ENCODE measurements at regions not wholly inside any gene's neighbourhood (a gene's known extent, or its start where the extent isn't known, plus 50 kb on each side); places are given as distances from the start of the nearest gene placed in this dataset.

- TF ChIP-seq ZNF70 (CRISPR knock-in tag; IDR thresholded peaks at IDR 0.05) = no peak
- no peak for TF ChIP-seq PATZ1 (CRISPR knock-in tag; IDR thresholded peaks at IDR 0.05; ENCODE audit: borderline replicate concordance)
- TF ChIP-seq TOX (CRISPR knock-in tag; IDR thresholded peaks at IDR 0.05; ENCODE audit: borderline replicate concordance) = no peak
- TF ChIP-seq ZNF565 (CRISPR knock-in tag; conservative IDR thresholded peaks at IDR 0.05; ENCODE audit: low read depth) = no peak
- TF ChIP-seq SNAI2 (CRISPR knock-in tag; IDR thresholded peaks at IDR 0.05) = no peak
- no peak for TF ChIP-seq ZFP3 (CRISPR knock-in tag; IDR thresholded peaks at IDR 0.05)
- no peak for TF ChIP-seq ZC3H10 (CRISPR knock-in tag; IDR thresholded peaks at IDR 0.05)
- TF ChIP-seq CSDC2 (CRISPR knock-in tag; IDR thresholded peaks at IDR 0.05) = no peak
- no peak for TF ChIP-seq PPARA (CRISPR knock-in tag; IDR thresholded peaks at IDR 0.05; ENCODE audit: borderline replicate concordance)
- no peak for TF ChIP-seq TCF4 (CRISPR knock-in tag; IDR thresholded peaks at IDR 0.05; ENCODE audit: borderline replicate concordance)
Observed at GRCh38 chr11:11149671-11150459, 203.2 kb downstream of the CSNK2A3 start.

All from SK-N-SH treated with all-trans-retinoic acid at 6 μM for 48 hours (cell line).